ENCODE measurements at regions not wholly inside any gene's neighbourhood (a gene's known extent, or its start where the extent isn't known, plus 50 kb on each side); places are given as distances from the start of the nearest gene placed in this dataset.

GRCh38 chr13:44874886-44875630 lies 114.2 kb downstream of the NUFIP1 start:
- no peak for TF ChIP-seq CTCF (conservative IDR thresholded peaks at IDR 0.05; ENCODE audit: low read depth, low read length)
- no peak for TF ChIP-seq EZH2 (IDR thresholded peaks at IDR 0.05; ENCODE audit: borderline replicate concordance, low read depth, low read length, poor library complexity, severe bottlenecking)
